Left cardiac atrium (tissue), 4 donors: ENCODE measurements at regions not wholly inside any gene's neighbourhood (a gene's known extent, or its start where the extent isn't known, plus 50 kb on each side); places are given as distances from the start of the nearest gene placed in this dataset.

Source experiments
- ATAC-seq, 2 donors: fragments of 200-7000 bp; cut with Tn5 transposase; one replicate each; pipeline ENCODE4 v1.9.1; 2020; ENCODE audit warnings: mild to moderate bottlenecking in 2 of 2, moderate library complexity in 2 of 2
- DNase-seq: peaks from one replicate; pipeline ENCODE4 v3.0.0-alpha.2; 2020
- intact Hi-C, 2 donors: fragments of 100-400 bp; cut with DNase I; formaldehyde crosslinking; loops; one replicate each; pipeline versions ENCODE4 v1.14.1 to v1.15.1; 2022 to 2023
- donor health status: DM: no; HTN: yes; CAD: no.
- donor health status: DM: no; HTN: yes; CAD: no; lungs with severe emphysema.
- donor health status: DM: yes; HTN: yes; CAD: no.
- donor health status: Dilated cardiomyopathy.

GRCh38 chr5:3056866-3057265 is 305.4 kb upstream of the IRX2 start:
- intact Hi-C loops = no loop called here
- ATAC-seq = no peak
- DNase-seq = no peak

DNA sequence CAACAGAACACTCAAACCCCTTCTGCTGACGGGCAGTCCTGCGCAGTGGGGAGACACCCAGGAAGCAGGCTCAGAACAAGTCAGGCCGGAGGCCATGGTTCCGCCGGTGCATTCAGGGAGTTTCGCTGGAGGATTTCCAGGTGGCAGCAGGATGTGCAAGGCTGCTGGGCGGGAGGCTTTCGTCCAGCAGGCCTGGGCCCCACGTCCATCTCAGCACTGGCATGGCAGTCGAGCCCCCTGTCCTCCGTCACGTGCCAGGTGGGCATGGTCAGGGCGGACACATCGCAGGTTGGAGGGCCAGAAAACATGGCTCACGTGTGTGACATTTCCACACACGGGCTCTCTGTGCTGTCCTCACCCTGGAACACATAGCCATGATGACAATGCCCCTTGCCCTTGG is 299.9 kb upstream of the IRX2 start:
- no peak for ATAC-seq
- intact Hi-C loops = no loop called here
- DNase-seq = no peak

DNA sequence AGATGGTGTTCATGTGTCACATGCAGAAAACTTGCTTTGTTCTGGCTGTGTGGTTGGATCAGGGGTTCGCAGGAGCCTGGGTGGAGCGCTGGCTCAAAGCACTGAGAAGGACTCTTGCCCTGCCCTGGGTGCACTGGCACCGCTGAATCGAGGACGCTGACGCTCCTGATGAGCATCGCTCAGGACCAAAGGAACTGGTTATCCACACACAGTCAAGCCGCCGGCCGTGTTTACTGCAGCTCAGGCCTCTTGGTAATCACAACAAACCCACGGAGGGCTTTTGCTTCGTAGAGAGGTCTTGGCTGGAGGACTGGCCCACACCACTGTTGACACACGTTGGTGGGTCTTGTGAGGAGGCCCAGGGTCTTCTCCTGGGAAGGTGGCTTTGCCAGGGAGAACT is 299.4 kb upstream of the IRX2 start:
- ATAC-seq = no peak
- intact Hi-C loops = no loop called here
- no peak for DNase-seq

- intact Hi-C loops = no loop called here
- DNase-seq (no peak), ATAC-seq (no peak)
Observed at GRCh38 chr5:3049261-3049660, 297.8 kb upstream of the IRX2 start.

DNA sequence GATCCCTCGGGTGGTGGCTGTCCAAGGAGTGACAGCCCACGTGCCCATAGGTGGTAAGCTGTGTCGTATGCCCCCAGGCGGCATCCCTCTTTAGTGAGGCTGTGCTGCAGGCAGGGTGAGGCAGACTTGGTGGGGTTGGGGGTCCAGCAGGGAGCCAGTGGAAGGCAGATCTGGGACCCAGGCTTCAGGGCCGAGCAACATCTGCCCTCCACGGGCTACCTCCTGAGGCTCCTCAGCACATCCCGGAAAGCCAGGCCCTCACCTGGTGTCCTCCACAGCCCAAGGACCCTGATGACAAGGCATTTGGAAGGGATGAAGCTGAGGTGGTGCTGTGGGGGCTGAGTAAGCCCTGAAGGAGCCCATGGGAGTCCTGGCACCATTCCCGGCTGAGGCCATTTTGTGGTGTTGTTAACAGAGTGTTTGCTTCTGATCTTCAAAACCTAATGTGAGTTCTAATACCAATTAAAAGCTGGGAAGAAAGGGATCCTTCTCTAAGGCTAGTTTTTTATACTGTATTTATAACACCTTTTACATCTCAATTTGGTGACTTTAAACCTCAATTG is 295.8 kb upstream of the IRX2 start:
- DNase-seq (no peak), ATAC-seq (no peak)
- intact Hi-C loops = no loop called here

GRCh38 chr5:3043600-3043999 is 292.1 kb upstream of the IRX2 start:
- intact Hi-C loops = no loop called here
- DNase-seq = no peak
- ATAC-seq = no peak

DNA sequence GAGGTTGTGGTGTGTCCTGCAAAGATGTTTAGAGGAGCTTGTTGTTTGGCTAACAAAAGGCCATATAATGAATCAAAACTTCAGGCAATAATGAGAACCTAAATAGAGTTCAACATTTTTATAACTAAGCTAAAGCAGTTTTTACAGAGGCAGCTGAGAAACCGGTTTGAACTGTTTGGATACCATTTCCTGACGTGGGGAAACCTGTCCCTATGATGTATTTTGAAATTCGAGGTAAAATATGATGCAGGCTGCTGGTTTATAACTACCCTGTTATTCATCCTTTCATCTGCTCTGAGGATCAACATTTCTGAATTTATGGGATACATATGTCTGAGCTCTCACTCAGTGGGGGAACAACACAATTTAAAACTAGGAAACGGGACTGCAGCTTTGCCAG is 289.5 kb upstream of the IRX2 start:
- intact Hi-C loops = no loop called here
- no peak for DNase-seq
- ATAC-seq = no peak

DNA sequence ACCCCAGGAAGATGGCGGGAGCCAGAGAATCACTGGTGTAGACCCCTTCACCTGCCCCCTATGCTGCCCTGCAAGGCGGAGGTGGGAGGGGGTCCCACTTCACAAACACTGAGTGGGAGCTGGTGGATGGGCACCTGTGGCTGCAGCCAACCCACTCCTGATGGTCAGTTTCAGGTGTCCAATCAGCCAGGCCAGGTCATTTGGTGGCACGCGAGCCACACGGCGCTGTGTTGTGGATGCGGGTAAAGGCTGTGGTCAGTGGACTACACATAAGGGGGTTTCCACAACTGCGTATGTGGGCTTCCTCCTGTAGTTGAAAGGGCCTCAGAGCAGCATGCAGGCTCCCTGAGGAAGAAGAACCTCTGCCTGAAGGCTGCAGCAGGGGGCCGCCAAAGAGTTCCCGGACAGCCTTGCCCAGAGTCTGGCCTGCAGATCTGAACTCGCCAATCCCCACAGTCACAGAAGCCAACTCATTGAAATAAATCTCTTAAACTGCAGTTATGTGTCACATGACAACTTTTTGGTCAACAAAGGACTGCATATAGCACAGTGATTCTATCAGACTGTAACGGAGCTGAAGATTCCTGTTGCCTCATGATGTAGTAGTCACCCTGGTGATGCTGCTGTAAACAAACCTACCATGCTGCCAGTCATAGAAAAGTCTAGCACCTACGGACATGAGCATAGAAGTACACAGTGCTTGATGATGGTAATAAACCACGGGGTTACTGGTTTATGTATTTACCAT is 284.7 kb upstream of the IRX2 start:
- ATAC-seq (no peak), DNase-seq (no peak)
- intact Hi-C loops = no loop called here

DNA sequence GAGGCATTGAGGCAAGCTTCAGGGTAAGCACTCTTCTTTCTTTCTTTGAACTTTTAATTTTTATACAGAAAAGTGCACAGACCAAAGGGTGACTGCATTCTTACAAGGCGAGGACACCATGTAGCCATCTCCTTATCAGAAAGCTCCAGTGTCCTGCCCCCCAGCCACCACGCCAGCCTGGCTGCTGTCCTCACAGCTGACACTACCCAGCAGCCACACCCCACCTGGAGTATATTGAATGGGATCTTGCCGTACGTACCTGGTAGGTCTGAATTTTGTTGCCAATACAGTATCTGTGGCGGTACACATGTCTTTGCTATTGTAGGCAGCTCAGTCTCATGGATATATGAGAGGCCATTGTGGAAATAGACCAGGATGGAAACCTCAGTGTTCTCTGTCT is 284.0 kb upstream of the IRX2 start:
- intact Hi-C loops = no loop called here
- no peak for DNase-seq
- no peak for ATAC-seq

DNA sequence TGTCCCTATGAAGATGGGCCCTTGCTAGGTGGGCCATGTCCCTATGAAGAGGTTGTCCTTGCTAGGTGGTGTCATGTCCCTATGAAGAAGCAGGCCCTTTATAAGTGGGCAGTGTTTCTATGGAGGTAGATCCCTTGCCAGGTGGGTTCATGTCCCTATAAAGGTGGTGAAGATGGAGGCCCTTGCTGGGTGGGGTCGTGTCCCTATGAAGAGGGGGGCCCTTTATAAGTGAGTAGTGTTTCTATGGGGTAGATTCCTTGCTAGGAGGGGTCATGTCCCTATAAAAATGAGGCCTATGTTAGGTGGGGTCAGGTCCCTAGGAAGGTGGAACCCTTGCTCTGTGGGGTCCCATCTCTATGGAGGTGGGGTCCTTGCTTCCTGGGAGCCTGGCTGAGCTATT is 283.4 kb upstream of the IRX2 start:
- no peak for ATAC-seq
- no peak for DNase-seq
- intact Hi-C loops = no loop called here

GRCh38 chr5:3034449-3034848 is 283.0 kb upstream of the IRX2 start:
- intact Hi-C loops = no loop called here
- DNase-seq = no peak
- no peak for ATAC-seq

DNA sequence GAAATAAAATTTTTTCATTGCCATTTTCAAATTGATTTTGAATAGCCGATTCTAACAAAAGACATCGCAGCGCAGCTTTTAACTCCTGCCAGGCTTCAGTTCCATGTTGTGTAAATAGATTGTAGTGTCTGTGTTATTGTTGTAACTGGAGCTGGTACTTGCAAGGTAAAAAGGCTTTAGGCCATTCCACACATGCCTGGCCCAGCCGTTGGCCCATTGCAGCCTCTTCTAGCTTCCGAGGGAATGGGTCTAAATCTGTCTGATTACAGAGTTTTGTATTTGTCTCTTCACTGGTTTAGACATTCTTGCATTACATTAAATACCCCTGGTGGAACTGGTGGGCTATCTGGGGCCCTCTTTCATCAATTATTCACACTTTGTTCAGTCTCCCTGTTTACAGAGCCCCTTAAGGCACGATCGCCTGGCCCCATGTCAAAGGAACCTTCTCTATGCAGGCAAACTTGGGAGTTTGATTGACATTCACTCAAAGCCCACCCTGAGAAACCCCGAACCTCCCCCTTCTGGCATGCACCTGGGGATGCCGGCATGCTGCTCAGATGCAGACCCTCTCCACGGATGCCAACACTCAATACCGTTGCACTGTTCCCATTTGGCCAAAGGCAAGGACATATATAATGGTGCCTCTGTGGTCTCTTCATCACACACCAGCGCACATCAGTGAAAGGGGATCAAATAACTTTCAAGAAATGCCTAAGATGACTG is 281.7 kb upstream of the IRX2 start:
- DNase-seq = no peak
- no peak for ATAC-seq
- intact Hi-C loops = no loop called here

DNA sequence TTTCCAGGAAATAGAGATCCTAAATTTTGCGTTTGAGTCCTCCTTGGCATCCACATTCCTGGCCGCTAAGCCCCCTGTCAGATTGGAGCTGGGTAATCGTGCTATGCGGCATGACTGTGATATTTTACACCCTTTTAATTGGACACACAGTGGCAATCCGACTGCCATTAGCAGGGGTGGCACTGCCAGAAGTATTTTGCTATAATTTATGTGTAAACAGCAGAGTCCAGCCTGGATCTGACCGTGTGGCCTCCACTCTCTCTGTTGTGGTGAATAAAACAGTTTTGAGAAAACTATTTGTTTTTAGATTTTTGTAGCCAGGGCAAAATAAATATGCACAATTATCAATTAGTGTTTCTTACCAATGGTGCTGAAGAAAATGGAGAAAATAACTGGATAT is 281.0 kb upstream of the IRX2 start:
- ATAC-seq (no peak), DNase-seq (no peak)
- intact Hi-C loops = no loop called here

GRCh38 chr5:3031733-3032378 is 280.4 kb upstream of the IRX2 start:
- ATAC-seq (no peak), DNase-seq (no peak)
- intact Hi-C loops = no loop called here

DNA sequence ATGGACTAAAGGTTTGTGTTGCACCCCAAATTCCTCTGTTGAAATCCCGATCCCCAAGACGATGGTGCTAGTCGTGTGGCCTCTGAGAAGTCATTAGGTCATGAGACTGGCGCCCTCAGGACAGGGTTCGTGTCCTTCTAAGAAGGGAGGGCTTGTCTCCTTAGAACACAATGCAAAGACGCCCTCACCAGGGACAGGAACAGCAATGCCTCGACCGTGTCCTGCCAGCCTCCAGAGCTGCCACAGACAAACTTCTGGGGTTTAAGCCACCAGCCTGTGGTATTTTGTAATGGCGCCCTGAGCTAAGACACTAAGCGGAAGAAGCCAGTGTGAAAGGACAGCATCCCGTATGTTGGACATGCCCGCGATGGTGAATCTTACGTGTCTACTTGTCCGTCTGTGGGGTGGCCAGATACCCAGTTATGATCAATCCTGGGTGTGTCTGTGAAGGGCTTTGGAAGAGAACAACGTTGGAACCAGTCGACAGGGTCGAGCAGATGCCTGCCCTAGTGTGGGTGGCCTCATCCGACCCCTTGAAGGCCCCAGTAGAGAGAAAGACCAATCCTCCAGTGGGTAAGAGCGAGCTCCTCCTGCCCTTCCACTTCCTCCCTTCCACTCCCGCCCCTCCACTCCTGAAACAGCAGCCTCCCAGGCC is 279.2 kb upstream of the IRX2 start:
- intact Hi-C loops = no loop called here
- DNase-seq (no peak), ATAC-seq (no peak)

DNA sequence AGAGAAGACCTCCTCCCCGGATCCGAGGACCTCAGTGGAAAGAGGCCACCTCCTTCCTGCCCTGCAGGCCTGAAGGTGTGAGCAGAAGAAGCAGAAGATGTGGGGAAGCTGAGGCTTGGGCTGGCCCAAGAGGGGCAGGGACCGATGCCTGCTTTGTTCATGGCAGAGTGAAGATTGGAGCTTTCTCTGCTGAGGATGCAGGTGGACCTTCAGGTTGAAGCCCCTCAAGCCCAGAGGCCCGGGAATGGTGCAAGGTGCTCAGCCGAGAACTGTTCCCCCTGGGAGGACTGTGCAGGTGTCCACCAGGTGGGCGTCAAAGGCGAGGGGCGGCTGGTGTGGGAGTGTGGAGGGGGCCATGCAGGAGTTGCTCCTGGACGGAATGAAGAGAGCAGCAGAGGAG is 277.9 kb upstream of the IRX2 start:
- DNase-seq (no peak), ATAC-seq (no peak)
- intact Hi-C loops = no loop called here

DNA sequence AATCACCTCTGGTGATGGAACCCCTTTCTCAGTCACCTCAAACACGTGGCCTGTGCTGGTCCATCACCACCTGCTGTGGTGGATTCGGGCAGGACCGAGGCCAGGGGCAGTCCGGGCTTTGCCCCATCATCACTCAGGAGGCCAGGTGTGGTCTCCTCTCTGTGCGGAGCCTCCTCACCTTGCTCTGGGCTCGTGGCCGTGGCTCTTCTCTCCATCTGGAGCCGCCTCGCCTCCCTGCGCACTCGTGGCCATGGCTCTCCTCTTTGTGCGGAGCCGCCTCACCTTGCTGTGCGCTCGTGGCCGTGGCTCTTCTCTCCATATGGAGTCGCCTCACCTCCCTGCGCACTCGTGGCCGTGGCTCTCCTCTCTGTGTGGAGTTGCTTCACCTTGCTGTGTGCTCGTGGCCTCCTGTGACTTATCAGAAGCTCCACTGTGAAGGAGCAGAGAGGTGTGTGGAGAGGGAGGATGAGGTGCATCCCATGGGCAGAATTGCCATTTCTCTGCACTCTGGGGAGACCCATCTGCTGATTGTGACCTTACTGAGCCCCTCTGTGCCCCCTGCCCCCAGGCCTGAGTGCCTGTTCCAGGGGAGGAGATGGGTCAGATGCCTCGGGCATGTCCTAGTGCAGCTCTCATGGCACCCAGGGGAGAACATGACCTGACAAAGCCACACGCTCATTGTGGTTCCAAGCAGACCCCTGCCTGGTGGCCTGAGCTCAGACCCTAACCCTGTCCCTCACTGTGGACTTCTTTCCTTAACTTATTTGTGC is 276.6 kb upstream of the IRX2 start:
- ATAC-seq (no peak), DNase-seq (no peak)
- intact Hi-C loops = no loop called here

GRCh38 chr5:3027185-3027865 is 275.8 kb upstream of the IRX2 start:
- DNase-seq (no peak), ATAC-seq (no peak)
- intact Hi-C loops = no loop called here

DNA sequence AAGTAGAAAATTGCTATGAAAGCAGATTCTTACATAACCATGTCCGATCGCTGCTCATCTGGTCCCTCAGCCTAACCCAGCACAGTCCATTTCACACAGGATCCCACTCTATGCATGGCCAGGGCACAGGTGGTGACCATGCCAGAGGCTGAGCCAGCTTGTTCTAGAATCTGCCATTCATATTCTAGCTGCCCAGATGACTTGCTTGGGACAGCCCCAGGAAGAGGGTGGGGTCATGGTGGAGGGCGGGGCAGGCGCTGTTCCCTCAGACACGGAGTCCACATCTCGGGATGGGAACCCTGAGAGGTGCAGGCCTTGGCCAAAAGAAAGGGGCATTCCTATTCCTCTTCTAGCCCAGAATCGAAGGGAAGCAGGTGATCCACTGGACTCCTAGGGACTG is 275.2 kb upstream of the IRX2 start:
- intact Hi-C loops = no loop called here
- no peak for DNase-seq
- ATAC-seq = no peak
